Heart right ventricle (tissue), 16 donors: ENCODE measurements at regions not wholly inside any gene's neighbourhood (a gene's known extent, or its start where the extent isn't known, plus 50 kb on each side); places are given as distances from the start of the nearest gene placed in this dataset.

Experiments used
- ATAC-seq, 8 donors: fragments of 200-7000 bp; cut with Tn5 transposase; one replicate each; pipeline ENCODE4 v1.9.1; 2020; ENCODE audit warnings: mild to moderate bottlenecking in 8 of 8, moderate library complexity in 8 of 8, moderate number of reproducible peaks in 1 of 8
- DNase-seq, 2 donors: peaks; one replicate each; pipeline ENCODE4 v3.0.0-alpha.2; 2020
- H3K27ac ChIP-seq, 10 donors: fragments of 200-600 bp; sonication (generic) in 2 of 10; one replicate each; pipeline versions ENCODE4 v1.5.0 to v1.8.0; 2020 to 2022; ENCODE audit warnings: mild to moderate bottlenecking in 3 of 10
- H3K27me3 ChIP-seq, 7 donors: fragments of 200-600 bp; one replicate each; pipeline ENCODE4 v1.8.0; 2021 to 2022; ENCODE audit warnings: mild to moderate bottlenecking in 2 of 7
- H3K36me3 ChIP-seq, 9 donors: fragments of 200-600 bp; sonication (generic) in 1 of 9; one replicate each; pipeline versions ENCODE4 v1.5.0 to v1.8.0; 2020 to 2022; ENCODE audit warnings: mild to moderate bottlenecking in 2 of 9
- H3K4me1 ChIP-seq, 9 donors: fragments of 200-600 bp; sonication (generic) in 1 of 9; one replicate each; pipeline versions ENCODE4 v1.5.0 to v1.8.0; 2020 to 2022; ENCODE audit warnings: mild to moderate bottlenecking in 4 of 9
- H3K4me3 ChIP-seq, 10 donors: fragments of 200-600 bp; sonication (generic) in 2 of 10; one replicate each; pipeline versions ENCODE4 v1.5.0 to v1.8.0; 2020 to 2022; ENCODE audit warnings: mild to moderate bottlenecking in 7 of 10, moderate library complexity in 2 of 10
- H3K9me3 ChIP-seq, 11 donors: fragments of 200-600 bp in 10 of 11; sonication (generic) in 2 of 11; one replicate each; pipeline versions ENCODE4 v1.5.0 to v1.8.0; 2013 to 2022; ENCODE audit warnings: mild to moderate bottlenecking in 2 of 11, control low read depth in 1 of 11, moderate library complexity in 1 of 11
- CTCF ChIP-seq, 9 donors: fragments of 200-600 bp; sonication (generic) in 2 of 9; IDR thresholded peaks; one replicate each; pipeline versions ENCODE4 v1.5.0 to v1.8.0; 2021 to 2022; ENCODE audit warnings: antibody characterized with exemption in 9 of 9, mild to moderate bottlenecking in 5 of 9, moderate library complexity in 1 of 9
- WGBS, 2 donors: extraction: QIAGEN DNeasy Blood & Tissue Kit; methylation state at CpG; one replicate each; pipeline ENCODE4 v1.1.7; 2013; ENCODE audit warnings: inconsistent platforms in 1 of 2; 5-methylcytosine and 5-hydroxymethylcytosine counted together
- intact Hi-C, 10 donors: fragments of 100-400 bp; cut with DNase I; formaldehyde crosslinking; loops; one replicate each; pipeline versions ENCODE4 v1.11.1 to v1.14.2; 2022
- donor health status: Arrhythmogenic right ventricular cardiomyopathy.
- donor health status: ischemic (EF 13 %, LVEDD 7.1; RV severe dilation, severe dysfunction).
- donor health status: healthy with polysubstance abuse.
- donor health status: DM: no; HTN: yes; CAD: no.
- donor health status: DM: no; HTN: no; CAD: no.
- donor health status: ischemic (EF 25% LVEDD 6.9; RV normal size, moderate dysfunction).
- donor health status: ischemic (EF 25% LVEDD 5.7; RV mildly dilated, moderate dysfunction).
- donor health status: healthy.
- donor health status: DM: yes; HTN: yes; CAD: no.
- donor health status: Ischemic cardiomyopathy.
- donor health status: ischemic (EF 35%, LVEDD 5.7; RV mildly dilated, moderate dysfunction).
- donor health status: nonischemic (EF 11% LVEDD 7.7; RV severe dilation, severe dysfunction).
- donor health status: DM: yes; HTN: yes; CAD: no.
- donor health status: PGD.
- donor health status: ischemic (EF 29% LVEDD 5.4; RV normal size, mild dysfunction).
- donor health status: nonischemic (EF 23%, LVEDD 6.1; RV moderate dilation, normal function).

- Histone ChIP-seq H3K27ac (peak overlapping the region in 5 of 10 donors; percentile 2 to 65 (median 56)), H3K36me3 (no peaks in the 10 kb centered on the region), H3K4me1 (peaks cover 0 to 49% (median 14%) of the 10 kb centered on the region in 9 donors), H3K9me3 (no peaks in the 10 kb centered on the region), H3K27me3 (no peaks in the 10 kb centered on the region), H3K4me3 (no peak overlapping the region)
- 82 to 87% methylated on average over 11 of the region's 11 CpGs for WGBS, 2 donors
- intact Hi-C loops, result no loop called here
- ATAC-seq (peak in 5 of 8 donors; percentile 2 to 15 (median 11)), DNase-seq (no peak)
- TF ChIP-seq CTCF (IDR thresholded peaks at IDR 0.05), result no peak
These were observed 147.2 kb upstream of the TWIST2 start for GRCh38 chr2:238700506-238701340.

DNA sequence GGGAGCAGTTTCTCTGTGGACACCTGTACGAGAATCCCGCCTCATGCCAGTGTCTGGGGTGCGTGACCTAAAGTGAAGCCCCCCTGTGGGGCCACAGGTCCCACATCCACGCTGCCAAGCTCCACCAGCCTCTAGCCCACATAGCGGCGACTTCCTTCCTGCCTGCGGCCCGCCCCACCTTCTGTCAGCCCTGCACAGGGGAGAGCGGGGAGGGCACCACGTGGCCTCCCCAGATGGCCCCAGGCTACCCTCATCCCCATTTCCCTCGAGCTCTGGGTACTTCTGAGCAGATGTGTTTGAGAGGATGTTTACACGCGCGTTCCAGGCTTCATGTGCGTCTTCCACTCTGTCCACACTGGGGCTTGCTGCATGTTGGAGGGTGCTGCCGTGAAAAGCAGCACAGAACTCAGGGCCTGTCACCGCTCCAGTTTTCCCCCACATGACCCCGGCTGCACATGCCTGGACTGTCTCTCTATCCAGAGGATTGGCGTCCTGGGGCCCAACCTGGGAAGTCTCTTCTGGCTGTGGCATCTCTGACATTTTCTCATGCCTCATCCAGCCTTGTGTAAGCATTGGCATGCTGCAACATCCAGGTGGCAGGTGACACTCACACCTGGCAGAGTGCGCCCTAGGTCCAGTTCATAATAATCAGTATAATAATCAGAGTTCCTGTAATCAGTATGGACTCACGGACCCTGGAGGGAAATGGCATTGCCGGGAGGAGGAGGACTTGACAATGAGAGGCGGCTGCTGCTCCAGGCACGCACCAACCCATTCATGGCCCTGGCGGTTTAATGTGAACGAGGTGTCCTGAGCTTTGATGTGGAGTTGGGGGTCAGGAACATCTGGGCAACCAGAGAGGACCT lies 146.3 kb upstream of the TWIST2 start:
- TF ChIP-seq CTCF (IDR thresholded peaks at IDR 0.05), result no peak
- H3K27me3 ChIP-seq, result no peaks in the 10 kb centered on the region
- intact Hi-C loops, result no loop called here
- ATAC-seq (peak in 4 of 8 donors; percentile 11 to 45 (median 36)), DNase-seq (no peak)
- no peak overlapping the region for H3K4me3 ChIP-seq
- H3K9me3 ChIP-seq, result no peaks in the 10 kb centered on the region
- no peaks in the 10 kb centered on the region for H3K36me3 ChIP-seq
- 75% methylated on average over 26 of the region's 26 CpGs for WGBS, 2 donors
- H3K27ac ChIP-seq, result peak overlapping the region in 3 of 10 donors; percentile 27 to 65 (median 46)
- H3K4me1 ChIP-seq, result peaks cover 0 to 49% (median 14%) of the 10 kb centered on the region in 9 donors

GRCh38 chr2:238702276-238703052 lies 145.4 kb upstream of the TWIST2 start:
- peak in 1 of 2 donors; percentile 31 for DNase-seq
- Histone ChIP-seq H3K36me3 (no peaks in the 10 kb centered on the region), H3K4me1 (peaks cover 0 to 49% (median 14%) of the 10 kb centered on the region in 9 donors), H3K27ac (peak overlapping the region in 2 of 10 donors; percentile 27 to 46), H3K4me3 (no peak overlapping the region), H3K27me3 (no peaks in the 10 kb centered on the region), H3K9me3 (no peaks in the 10 kb centered on the region)
- WGBS, 2 donors, result 78% methylated on average over 21 of the region's 21 CpGs
- no peak for TF ChIP-seq CTCF (IDR thresholded peaks at IDR 0.05)
- ATAC-seq, result peak in 4 of 8 donors; percentile 11 to 78 (median 64)
- intact Hi-C loops, result no loop called here

- no peak overlapping the region for H3K4me3 ChIP-seq
- ATAC-seq (peak in 1 of 8 donors; percentile 7), DNase-seq (no peak)
- H3K4me1 ChIP-seq, result peaks cover 0 to 45% (median 14%) of the 10 kb centered on the region in 9 donors
- no peaks in the 10 kb centered on the region for H3K9me3 ChIP-seq
- TF ChIP-seq CTCF (IDR thresholded peaks at IDR 0.05), result no peak
- intact Hi-C loops, result no loop called here
- H3K36me3 ChIP-seq, result no peaks in the 10 kb centered on the region
- H3K27me3 ChIP-seq, result no peaks in the 10 kb centered on the region
- WGBS, 2 donors, result 76 to 77% methylated on average over 4 of the region's 4 CpGs
- peak overlapping the region in 1 of 10 donors; percentile 46 for H3K27ac ChIP-seq
These were observed 144.9 kb upstream of the TWIST2 start for GRCh38 chr2:238703053-238703415.
